ENCODE measurements at regions not wholly inside any gene's neighbourhood (a gene's known extent, or its start where the extent isn't known, plus 50 kb on each side); places are given as distances from the start of the nearest gene placed in this dataset.

GRCh38 chr18:63031375-63031774, 288.2 kb downstream of the BCL2 start (continued):
- TF ChIP-seq U2AF2 (IDR thresholded peaks at IDR 0.05; ENCODE audit: low read depth, low read length), result no peak
- TF ChIP-seq REPIN1 (CRISPR knock-in tag; IDR thresholded peaks at IDR 0.05; ENCODE audit: borderline replicate concordance, low read depth), result no peak
- no peak for TF ChIP-seq GABPA (IDR thresholded peaks at IDR 0.05; ENCODE audit: low read depth, low read length)
- no peak for TF ChIP-seq GABPA (CRISPR knock-in tag; IDR thresholded peaks at IDR 0.05; ENCODE audit: low read depth)

All from HepG2 (cell line).